GM12878 (cell line): ENCODE measurements at regions not wholly inside any gene's neighbourhood (a gene's known extent, or its start where the extent isn't known, plus 50 kb on each side); places are given as distances from the start of the nearest gene placed in this dataset.

Source experiments
- ATAC-seq: fragments of 200-7000 bp; cut with Tn5 transposase; 3 replicates; pipeline ENCODE4 v1.9.1; 2020; ENCODE audit warnings: mild to moderate bottlenecking, moderate library complexity
- BruUV-seq: library from RNA; stranded (reverse); fragments of 400-500 nt; replicated peaks from 2 replicates; lab custom pipeline; 2021; lab: Mats Ljungman, UMichigan
- CTCF ChIA-PET: fragments of 300-600 bp; sonication (Branson Sonifier 250); formaldehyde crosslinking; extraction: SDS; loops from one replicate; lab custom pipeline; 2021; ENCODE audit warnings: inconsistent platforms; lab: Yijun Ruan, JAX
- POLR2A ChIA-PET: fragments of 350-600 bp; formaldehyde crosslinking; extraction: SDS; loops from one replicate; lab custom pipeline; 2021; ENCODE audit warnings: inconsistent platforms; lab: Charles Lee
- RAD21 ChIA-PET: fragments of 300-600 bp; sonication (Branson Sonifier 250); formaldehyde crosslinking; loops from one replicate; lab custom pipeline; 2023; ENCODE audit warnings: antibody characterized with exemption; ENCODE audit not compliant: unreplicated experiment; lab: Charles Lee
- SMC1A ChIA-PET: fragments of 300-600 bp; sonication (Branson Sonifier 250); formaldehyde crosslinking; loops from one replicate; lab custom pipeline; 2023; ENCODE audit not compliant: unreplicated experiment, uncharacterized antibody; lab: Charles Lee
- DNase-seq: peaks from one replicate; pipeline ENCODE4 v3.0.0-alpha.2; 2011; ENCODE audit warnings: low read depth, low spot score
- FAIRE-seq: peaks from 3 replicates; lab custom pipeline; 2011; peaks lifted over from hg19 to GRCh38; lab: Jason Lieb, UNC
- H2AFZ ChIP-seq: 2 replicates; pipeline ENCODE4 v1.6.0; 2011; ENCODE audit warnings: low read depth, low read length, control low read depth; ENCODE audit not compliant: control insufficient read depth
- H3K27ac ChIP-seq: 2 replicates; pipeline ENCODE4 v1.5.1; 2011; ENCODE audit warnings: control low read depth; ENCODE audit not compliant: control insufficient read depth, insufficient read depth
- H3K27me3 ChIP-seq, 2 experiments: replicated peaks in 1 of 2; 2 replicates each; pipeline versions ENCODE4 v1.6.0 to v1.6.1; 2011; ENCODE audit warnings: low read length in 1 of 2; ENCODE audit not compliant: control insufficient read depth in 2 of 2, insufficient read depth in 2 of 2
- H3K36me3 ChIP-seq, 2 experiments: 2 replicates each; pipeline ENCODE4 v1.5.1; 2011; ENCODE audit warnings: low read length in 1 of 2; ENCODE audit not compliant: control insufficient read depth in 2 of 2, insufficient read depth in 2 of 2
- H3K4me1 ChIP-seq: 2 replicates; pipeline ENCODE4 v1.6.1; 2011; ENCODE audit warnings: mild to moderate bottlenecking, low read length, moderate library complexity, mixed read lengths; ENCODE audit not compliant: control insufficient read depth, insufficient read depth
- H3K4me2 ChIP-seq: 2 replicates; pipeline ENCODE4 v1.6.0; 2011; ENCODE audit warnings: control low read depth; ENCODE audit not compliant: control insufficient read depth, insufficient read depth
- H3K4me3 ChIP-seq: fragments of 200-600 bp; sonication (generic); 2 replicates; pipeline ENCODE4 v1.5.1; 2016
- H3K79me2 ChIP-seq: 2 replicates; pipeline ENCODE4 v1.6.0; 2011; ENCODE audit warnings: low read length; ENCODE audit not compliant: control insufficient read depth, insufficient read depth
- H3K9ac ChIP-seq: 2 replicates; pipeline ENCODE4 v1.8.0; 2011; ENCODE audit warnings: low read length, control low read depth, mixed read lengths; ENCODE audit not compliant: control insufficient read depth, insufficient read depth
- H3K9me3 ChIP-seq: replicated peaks from 3 replicates; pipeline ENCODE4 v1.5.1; 2011; ENCODE audit warnings: mild to moderate bottlenecking, low read length; ENCODE audit not compliant: control insufficient read depth, insufficient read depth
- H4K20me1 ChIP-seq: 2 replicates; pipeline ENCODE4 v1.6.0; 2011; ENCODE audit not compliant: control insufficient read depth, insufficient read depth
- BHLHE40 ChIP-seq, 2 experiments: fragments of 450-650 bp in 1 of 2; IDR thresholded peaks; 2 replicates each; pipeline ENCODE4 v1.6.1; 2011 to 2017; ENCODE audit warnings: low read depth in 2 of 2, borderline replicate concordance in 1 of 2, improper control_type of control experiment in 1 of 2, low read length in 1 of 2, mild to moderate bottlenecking in 1 of 2
- CHD1 ChIP-seq: IDR thresholded peaks from 2 replicates; pipeline ENCODE4 v1.6.1; 2012; ENCODE audit warnings: low read depth, low read length, improper control_type of control experiment
- CHD4 ChIP-seq: fragments of 200-600 bp; sonication (generic); IDR thresholded peaks from 2 replicates; pipeline ENCODE4 v1.6.1; 2016; ENCODE audit warnings: mild to moderate bottlenecking
- CREM ChIP-seq: IDR thresholded peaks from 2 replicates; pipeline ENCODE4 v1.6.1; 2014; ENCODE audit warnings: antibody characterized with exemption, low read depth
- ESRRA ChIP-seq: IDR thresholded peaks from 2 replicates; pipeline ENCODE4 v1.6.1; 2012; ENCODE audit warnings: mild to moderate bottlenecking, low read length, improper control_type of control experiment
- GATAD2B ChIP-seq: fragments of 450-650 bp; conservative IDR thresholded peaks from 2 replicates; pipeline ENCODE4 v1.6.1; 2017; ENCODE audit warnings: low read depth, mild to moderate bottlenecking, moderate library complexity
- IRF4 ChIP-seq: IDR thresholded peaks from 2 replicates; pipeline ENCODE4 v1.6.1; 2011; ENCODE audit warnings: low read depth, low read length
- MYB ChIP-seq: fragments of 150-350 bp; IDR thresholded peaks from 2 replicates; pipeline ENCODE4 v1.6.1; 2014; ENCODE audit warnings: mild to moderate bottlenecking, low read depth, low read length, borderline replicate concordance
- NFYB ChIP-seq: IDR thresholded peaks from 2 replicates; pipeline ENCODE4 v1.6.1; 2011; ENCODE audit warnings: low read depth, mild to moderate bottlenecking, low read length, improper control_type of control experiment, moderate library complexity; ENCODE audit not compliant: insufficient read depth
- SMAD1 ChIP-seq: fragments of 450-650 bp; IDR thresholded peaks from 2 replicates; pipeline ENCODE4 v1.6.1; 2018; ENCODE audit warnings: mild to moderate bottlenecking, low read depth; ENCODE audit not compliant: partially characterized antibody
- SP1 ChIP-seq: IDR thresholded peaks from one replicate; pipeline ENCODE4 v1.6.1; 2011; ENCODE audit warnings: low read depth, low read length
- TAF1 ChIP-seq: IDR thresholded peaks from 2 replicates; pipeline ENCODE4 v1.6.1; 2011; ENCODE audit warnings: mild to moderate bottlenecking, low read depth, low read length, borderline replicate concordance
- ZBED1 ChIP-seq: IDR thresholded peaks from 2 replicates; pipeline ENCODE4 v1.6.1; 2016; ENCODE audit warnings: borderline replicate concordance
- ZNF207 ChIP-seq: fragments of 450-650 bp; IDR thresholded peaks from 2 replicates; pipeline ENCODE4 v1.6.1; 2014; ENCODE audit warnings: antibody characterized with exemption, mild to moderate bottlenecking, borderline replicate concordance
- WGBS: methylation state at CpG from one replicate; pipeline ENCODE4 v1.1.6; 2016; ENCODE audit warnings: low lambda C conversion rate; ENCODE audit not compliant: insufficient replicate concordance, insufficient coverage; ENCODE audit errors: missing lambda C conversion rate; 5-methylcytosine and 5-hydroxymethylcytosine counted together
- in situ Hi-C: fragments of 300-500 bp; cut with MboI; formaldehyde crosslinking; loops from 9 replicates; pipeline ENCODE4 v1.14.3; 2018; ENCODE audit warnings: mixed read lengths
- intact Hi-C: fragments of 100-400 bp; cut with micrococcal nuclease; formaldehyde crosslinking; loops from one replicate; pipeline ENCODE4 v1.14.2; 2022; ENCODE audit not compliant: unreplicated experiment
- TF ChIP-seq, protein P1 (sequence below): fragments of 450-650 bp; IDR thresholded peaks from 2 replicates; pipeline ENCODE4 v1.6.1; 2017; ENCODE audit warnings: mild to moderate bottlenecking, low read depth, inconsistent platforms; ENCODE audit not compliant: poor library complexity, severe bottlenecking
- TF ChIP-seq, protein P2 (sequence below): fragments of 450-650 bp; IDR thresholded peaks from 2 replicates; pipeline ENCODE4 v1.6.1; 2017; ENCODE audit warnings: antibody characterized with exemption, mild to moderate bottlenecking, moderate library complexity
- TF ChIP-seq, protein P3 (sequence below): fragments of 450-650 bp; IDR thresholded peaks from 2 replicates; pipeline ENCODE4 v1.6.1; 2017; ENCODE audit warnings: borderline replicate concordance

DNA sequence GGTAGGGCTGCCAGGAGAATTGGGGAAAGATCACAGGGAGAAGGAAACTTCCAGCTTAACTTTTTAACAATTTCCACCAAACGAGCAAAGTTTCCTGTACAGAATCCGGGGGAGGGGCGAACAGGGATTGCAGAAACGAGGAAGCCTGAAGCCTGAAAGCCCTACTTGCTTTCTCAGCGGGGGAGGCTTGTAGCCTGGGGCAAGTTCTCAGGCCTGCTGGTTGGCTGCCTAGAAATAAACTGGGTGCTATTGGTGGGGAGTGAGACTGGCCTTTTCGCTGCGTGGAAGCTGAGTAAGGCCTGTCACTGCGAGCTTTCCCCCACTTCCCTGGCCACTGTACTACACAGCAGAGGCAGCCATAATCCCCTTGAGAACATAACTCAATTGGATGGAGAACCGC lies 110.8 kb upstream of the ATP8A1 start:
- H3K27me3 ChIP-seq: no peaks in the 10 kb centered on the region; a peak in 1 of 4 replicates
- intact Hi-C loops: loop anchor here (1.0 kb wide), 2 partner anchors 110 to 199 kb away; partner anchors contain the start of gene ATP8A1
- H3K36me3 ChIP-seq: no peaks in the 10 kb centered on the region
- DNase-seq (no peak), ATAC-seq (peak; percentile 14; the same call in 1 of the 3 replicates), FAIRE-seq (no peak)
- WGBS: 69% methylated on average over 9 of the region's 9 CpGs
- no peak overlapping the region for H3K27ac ChIP-seq
- H2AFZ ChIP-seq: no peak overlapping the region
- no TSS peak for BruUV-seq
- no peak overlapping the region for H3K4me3 ChIP-seq
- H3K4me2 ChIP-seq: no peak overlapping the region
- ChIA-PET RAD21 (interaction anchor here (1.1 to 3.3 kb wide), 6 partner anchors 50 to 200 kb away, joined by 3 to 54 read pairs (median 4); partner anchors contain the start of gene ATP8A1), SMC1A (interaction anchor here (0.6 to 4.0 kb wide), 16 partner anchors 18 to 762 kb away, joined by 3 to 54 read pairs (median 4); no protein-coding TSS in a partner anchor), CTCF (interaction anchor here (0.7 to 4.1 kb wide), 18 partner anchors 10 to 483 kb away, joined by 3 to 90 read pairs (median 4); partner anchors contain the start of gene ATP8A1), POLR2A (interaction anchor here (0.9 kb wide), 1 partner anchor 199 kb away, joined by 3 read pairs; no protein-coding TSS in a partner anchor)
- H3K4me1 ChIP-seq: no peaks in the 10 kb centered on the region
- TF ChIP-seq GATAD2B (no peak), CHD4 (no peak), ZNF207 (no peak), IRF4 (no peak), ESRRA (no peak), SP1 (no peak), SMAD1 (no peak), NFYB (no peak), ZBED1 (no peak), MYB (no peak), CREM (no peak), CHD1 (no peak), BHLHE40 (IDR thresholded peaks at IDR 0.05; ENCODE audit: borderline replicate concordance in 1 of 2, low read depth in 2 of 2, low read length in 1 of 2) (no peak), TAF1 (no peak)
- TF ChIP-seq, protein P1, sequence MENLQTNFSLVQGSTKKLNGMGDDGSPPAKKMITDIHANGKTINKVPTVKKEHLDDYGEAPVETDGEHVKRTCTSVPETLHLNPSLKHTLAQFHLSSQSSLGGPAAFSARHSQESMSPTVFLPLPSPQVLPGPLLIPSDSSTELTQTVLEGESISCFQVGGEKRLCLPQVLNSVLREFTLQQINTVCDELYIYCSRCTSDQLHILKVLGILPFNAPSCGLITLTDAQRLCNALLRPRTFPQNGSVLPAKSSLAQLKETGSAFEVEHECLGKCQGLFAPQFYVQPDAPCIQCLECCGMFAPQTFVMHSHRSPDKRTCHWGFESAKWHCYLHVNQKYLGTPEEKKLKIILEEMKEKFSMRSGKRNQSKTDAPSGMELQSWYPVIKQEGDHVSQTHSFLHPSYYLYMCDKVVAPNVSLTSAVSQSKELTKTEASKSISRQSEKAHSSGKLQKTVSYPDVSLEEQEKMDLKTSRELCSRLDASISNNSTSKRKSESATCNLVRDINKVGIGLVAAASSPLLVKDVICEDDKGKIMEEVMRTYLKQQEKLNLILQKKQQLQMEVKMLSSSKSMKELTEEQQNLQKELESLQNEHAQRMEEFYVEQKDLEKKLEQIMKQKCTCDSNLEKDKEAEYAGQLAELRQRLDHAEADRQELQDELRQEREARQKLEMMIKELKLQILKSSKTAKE: no peak
- TF ChIP-seq, protein P2, sequence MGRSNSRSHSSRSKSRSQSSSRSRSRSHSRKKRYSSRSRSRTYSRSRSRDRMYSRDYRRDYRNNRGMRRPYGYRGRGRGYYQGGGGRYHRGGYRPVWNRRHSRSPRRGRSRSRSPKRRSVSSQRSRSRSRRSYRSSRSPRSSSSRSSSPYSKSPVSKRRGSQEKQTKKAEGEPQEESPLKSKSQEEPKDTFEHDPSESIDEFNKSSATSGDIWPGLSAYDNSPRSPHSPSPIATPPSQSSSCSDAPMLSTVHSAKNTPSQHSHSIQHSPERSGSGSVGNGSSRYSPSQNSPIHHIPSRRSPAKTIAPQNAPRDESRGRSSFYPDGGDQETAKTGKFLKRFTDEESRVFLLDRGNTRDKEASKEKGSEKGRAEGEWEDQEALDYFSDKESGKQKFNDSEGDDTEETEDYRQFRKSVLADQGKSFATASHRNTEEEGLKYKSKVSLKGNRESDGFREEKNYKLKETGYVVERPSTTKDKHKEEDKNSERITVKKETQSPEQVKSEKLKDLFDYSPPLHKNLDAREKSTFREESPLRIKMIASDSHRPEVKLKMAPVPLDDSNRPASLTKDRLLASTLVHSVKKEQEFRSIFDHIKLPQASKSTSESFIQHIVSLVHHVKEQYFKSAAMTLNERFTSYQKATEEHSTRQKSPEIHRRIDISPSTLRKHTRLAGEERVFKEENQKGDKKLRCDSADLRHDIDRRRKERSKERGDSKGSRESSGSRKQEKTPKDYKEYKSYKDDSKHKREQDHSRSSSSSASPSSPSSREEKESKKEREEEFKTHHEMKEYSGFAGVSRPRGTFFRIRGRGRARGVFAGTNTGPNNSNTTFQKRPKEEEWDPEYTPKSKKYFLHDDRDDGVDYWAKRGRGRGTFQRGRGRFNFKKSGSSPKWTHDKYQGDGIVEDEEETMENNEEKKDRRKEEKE: no peak
- TF ChIP-seq, protein P3, sequence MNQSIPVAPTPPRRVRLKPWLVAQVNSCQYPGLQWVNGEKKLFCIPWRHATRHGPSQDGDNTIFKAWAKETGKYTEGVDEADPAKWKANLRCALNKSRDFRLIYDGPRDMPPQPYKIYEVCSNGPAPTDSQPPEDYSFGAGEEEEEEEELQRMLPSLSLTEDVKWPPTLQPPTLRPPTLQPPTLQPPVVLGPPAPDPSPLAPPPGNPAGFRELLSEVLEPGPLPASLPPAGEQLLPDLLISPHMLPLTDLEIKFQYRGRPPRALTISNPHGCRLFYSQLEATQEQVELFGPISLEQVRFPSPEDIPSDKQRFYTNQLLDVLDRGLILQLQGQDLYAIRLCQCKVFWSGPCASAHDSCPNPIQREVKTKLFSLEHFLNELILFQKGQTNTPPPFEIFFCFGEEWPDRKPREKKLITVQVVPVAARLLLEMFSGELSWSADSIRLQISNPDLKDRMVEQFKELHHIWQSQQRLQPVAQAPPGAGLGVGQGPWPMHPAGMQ: no peak
- H4K20me1 ChIP-seq: no peaks in the 10 kb centered on the region
- H3K9ac ChIP-seq: no peak overlapping the region
- in situ Hi-C loops: no loop called here
- no peaks in the 10 kb centered on the region for H3K9me3 ChIP-seq
- no peaks in the 10 kb centered on the region for H3K79me2 ChIP-seq
